ENCODE measurements at regions not wholly inside any gene's neighbourhood (a gene's known extent, or its start where the extent isn't known, plus 50 kb on each side); places are given as distances from the start of the nearest gene placed in this dataset.

DNA sequence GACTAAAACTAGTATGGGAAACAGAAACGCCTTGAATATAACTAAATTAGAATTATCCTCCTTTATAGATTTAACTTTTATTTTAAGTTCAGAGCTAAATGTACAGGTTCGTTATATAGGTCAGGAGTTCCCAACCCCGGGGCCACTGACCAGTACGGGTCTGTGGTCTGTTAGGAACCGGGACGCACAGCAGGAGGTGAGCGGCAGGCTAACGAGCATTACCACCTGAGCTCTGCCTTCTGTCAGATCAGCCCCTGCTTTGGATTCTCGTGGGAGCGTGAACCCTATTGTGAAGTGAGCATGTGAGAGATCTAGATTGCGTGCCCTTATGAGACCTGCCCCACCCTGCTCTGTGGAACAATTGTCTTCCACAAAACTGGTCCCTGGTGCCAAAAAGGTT is 51.0 kb downstream of the FAT4 start:
- DNase-seq = no peak

DNA sequence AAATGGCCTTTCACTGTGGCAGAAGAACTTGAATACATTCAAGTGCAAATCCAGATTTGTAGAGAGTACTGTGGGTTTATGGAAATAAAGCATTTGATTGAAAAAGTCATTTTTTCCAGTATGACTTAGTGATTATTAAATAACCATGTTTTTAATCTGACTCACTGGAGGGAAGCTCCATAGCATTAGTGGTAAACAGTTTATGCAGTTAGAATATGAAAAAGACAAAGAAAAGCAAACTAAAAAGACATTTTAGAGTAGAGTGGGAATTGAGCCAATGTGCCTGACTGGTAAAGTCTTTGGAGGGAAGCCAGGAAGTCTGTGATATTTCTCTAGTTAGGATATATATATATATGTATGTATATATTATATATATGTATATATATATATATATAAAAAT is 53.4 kb downstream of the FAT4 start:
- DNase-seq = no peak

DNA sequence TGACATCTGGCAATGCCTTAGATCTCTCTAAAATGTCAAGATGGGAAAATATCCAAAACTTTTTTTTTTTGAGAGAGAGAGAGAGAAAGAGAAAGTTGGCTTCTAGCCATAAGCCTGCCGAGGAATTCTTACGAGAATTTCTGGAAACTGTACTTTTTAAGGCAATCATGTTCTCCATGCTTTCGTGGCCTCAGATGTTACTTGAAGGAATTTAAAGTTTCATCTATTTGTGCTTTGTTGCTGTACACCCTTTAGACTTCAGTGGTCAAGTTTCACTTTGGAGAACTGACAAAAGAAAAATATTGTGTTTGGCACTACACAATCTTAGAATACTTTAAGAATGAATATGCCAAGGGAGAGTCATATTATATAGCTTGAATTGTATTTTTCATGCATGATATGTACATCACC is 53.9 kb downstream of the FAT4 start:
- DNase-seq = no peak

DNA sequence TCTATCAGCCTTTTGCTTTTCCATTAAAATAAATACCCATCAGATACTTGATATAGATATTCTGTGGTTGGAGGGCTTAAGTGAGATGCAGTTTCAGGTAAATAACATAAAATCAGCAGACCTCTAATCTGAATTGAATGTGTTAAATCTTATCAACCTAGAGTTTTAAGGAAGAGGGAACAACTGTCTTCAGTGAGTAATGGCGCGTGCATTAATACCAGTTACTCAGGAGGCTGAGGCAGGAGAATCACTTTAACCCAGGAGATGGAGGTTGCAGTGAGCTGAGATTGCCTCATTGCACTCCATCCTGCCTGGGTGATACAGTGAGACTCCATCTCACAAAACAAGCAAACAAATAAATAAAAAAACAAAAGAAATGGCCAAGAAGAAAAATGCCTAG is 54.3 kb downstream of the FAT4 start:
- DNase-seq = no peak

DNA sequence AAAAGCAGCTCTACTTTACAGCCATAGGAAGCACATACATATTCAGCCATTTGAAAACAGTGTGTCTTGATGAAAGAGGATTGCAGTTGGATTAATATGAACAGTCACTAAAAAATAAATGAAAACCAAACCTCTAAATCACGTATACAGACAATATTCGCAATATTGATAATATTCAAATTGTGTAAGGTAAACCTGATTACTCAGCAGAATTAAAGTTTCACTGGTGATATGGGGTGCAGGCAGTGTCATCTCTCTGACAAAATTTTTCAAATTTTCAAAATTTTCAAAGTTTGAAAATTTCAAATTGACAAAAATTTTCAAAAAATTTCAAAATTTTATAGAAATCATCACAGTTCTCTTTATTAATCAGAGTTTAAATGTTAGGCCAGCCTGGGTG is 55.7 kb downstream of the FAT4 start:
- DNase-seq = no peak

DNA sequence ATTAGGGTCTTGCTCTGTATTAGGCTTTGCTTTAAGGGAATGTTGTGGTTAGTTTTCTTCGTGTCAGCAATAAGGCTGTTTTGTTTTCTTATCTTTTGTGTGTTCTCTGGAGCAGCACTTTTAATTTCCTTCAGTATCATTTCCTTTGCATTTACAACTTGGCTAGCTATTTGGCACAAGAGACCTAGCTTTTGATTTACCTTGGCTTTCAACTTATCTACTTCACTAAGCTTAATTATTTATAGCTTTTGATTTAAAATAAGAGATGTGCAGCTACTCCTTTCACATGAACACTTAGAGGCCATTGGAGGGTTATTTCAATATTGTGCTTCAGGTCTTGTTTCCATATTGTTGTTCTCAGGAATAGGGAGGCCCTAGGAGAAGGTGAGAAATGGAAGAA is 68.2 kb downstream of the FAT4 start:
- DNase-seq = no peak

DNA sequence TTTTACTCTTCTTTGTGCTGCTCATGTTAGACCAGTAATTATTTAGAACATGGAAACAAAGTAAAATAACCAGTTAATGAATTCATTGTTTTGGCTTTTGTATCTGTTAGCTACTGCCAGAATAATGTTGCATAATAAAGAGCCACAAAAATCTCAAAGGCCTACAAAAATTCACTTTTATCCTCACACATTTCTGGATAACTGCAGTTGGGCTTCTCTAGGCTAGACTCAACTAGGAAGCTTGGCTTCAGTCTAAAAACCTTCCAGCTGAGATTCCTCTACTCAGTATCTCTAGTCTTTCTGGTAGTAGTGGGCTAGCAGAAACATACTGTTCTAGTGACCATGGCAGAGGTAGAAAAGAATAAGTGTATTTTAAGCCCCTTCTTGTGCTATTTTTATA is 73.0 kb downstream of the FAT4 start:
- DNase-seq = no peak

DNA sequence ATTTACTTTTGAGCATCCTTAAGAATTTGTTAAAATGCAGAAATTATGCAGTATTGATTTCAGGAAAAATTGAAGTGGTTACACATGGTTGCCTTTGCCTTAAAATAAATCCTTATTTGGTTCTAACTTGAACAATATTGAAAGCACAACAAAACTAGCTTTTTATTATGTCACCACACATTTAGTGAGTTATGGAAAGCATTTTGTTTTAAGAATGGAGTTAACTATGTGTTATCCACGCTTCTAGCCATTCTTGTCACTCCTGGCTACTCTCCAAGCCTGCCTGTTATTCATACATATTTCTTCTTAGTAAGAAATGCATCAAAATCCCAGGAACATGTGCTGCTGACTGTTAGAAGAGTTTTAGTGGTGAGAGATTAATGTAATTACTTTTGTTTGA is 73.9 kb downstream of the FAT4 start:
- no peak for DNase-seq

DNA sequence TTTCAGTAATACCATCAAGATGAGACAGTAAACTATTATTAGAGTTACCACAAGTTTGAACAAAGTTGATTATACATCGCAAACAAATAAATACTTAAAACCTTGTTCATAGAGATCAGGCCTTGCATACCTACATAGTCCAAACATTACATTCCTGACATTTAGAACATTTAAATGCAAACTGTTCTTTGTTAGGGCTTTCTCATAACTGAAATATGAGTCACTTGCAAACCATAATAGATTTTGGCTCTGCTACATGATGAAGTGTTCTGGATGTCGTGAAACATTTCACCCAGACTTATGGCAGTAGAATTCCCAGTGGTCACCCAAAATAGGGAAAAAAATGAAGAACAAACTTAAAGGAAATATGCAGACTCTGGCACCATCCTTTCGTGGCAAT is 75.0 kb downstream of the FAT4 start:
- DNase-seq = no peak

DNA sequence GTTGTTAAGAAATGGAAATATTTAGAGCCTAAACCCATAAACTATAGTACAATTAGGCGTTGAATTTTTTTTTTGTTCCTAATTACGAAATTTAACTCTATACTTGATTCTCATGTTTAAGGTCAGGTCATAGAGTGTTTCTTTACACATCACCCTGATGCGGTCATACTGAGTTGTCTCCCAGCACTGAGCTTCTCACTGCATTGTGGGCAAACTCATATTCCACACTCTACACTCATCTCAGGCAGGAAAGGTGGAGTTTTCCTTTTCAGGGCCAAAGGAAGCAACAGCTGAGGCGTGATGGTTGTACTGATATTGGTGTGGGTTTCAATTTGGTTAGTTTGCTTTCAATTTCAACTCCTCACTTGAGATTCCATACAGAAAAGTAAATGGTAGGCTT is 75.4 kb downstream of the FAT4 start:
- DNase-seq = no peak

DNA sequence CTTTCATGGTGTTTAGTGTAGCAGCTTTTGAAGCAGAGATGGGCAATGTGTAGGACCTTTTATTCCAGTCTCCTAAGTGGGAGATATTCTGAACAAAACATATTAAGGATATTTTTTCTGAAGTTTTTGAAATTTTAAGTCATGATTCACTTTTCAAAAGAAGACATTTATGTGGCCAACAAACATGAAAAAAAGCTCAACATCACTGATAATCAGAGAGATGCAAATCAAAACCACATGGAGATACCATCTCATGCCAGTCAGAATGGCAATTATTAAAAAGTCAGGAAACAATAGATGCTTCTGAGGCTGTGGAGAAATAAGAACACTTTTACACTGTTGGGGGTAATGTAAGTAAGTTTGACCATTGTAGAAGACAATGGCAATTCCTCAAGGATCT is 76.0 kb downstream of the FAT4 start:
- no peak for DNase-seq

DNA sequence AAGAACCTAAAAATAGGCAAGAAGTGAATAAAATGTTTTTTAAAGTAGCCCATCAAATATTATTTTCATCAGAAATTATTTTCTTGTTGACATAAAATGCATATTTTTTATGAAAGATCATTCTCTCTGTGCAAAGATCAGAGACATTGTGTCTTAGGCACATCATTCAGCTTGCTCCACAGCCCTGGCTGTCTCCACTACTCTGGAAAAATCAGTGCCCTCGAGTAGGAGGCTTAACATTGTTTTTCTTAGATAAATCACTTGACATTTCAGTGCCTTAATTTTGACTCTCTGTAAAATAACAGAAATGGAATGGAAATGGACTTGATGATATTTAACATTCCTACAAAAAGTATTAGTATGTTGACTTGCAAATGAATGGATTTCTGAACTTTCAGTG is 77.9 kb downstream of the FAT4 start:
- DNase-seq = no peak

DNA sequence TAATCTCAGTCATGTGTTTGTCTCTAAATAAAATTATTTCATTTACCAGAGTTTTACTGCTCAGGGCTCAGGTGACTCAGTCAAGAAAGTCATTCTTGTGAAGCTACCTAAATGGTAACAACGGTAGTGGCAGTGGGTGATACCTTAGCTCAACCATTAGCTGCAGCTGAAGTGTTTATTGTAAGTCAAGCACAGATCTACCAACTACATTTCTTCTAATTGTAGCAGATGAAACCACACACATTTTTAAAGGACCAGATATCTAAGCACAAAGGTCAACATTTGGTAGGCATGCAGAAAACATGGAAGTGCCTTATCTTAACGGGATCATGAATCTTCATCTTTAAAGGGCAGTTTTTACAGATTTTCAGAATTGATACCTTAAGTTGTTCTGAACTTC is 79.1 kb downstream of the FAT4 start:
- no peak for DNase-seq

DNA sequence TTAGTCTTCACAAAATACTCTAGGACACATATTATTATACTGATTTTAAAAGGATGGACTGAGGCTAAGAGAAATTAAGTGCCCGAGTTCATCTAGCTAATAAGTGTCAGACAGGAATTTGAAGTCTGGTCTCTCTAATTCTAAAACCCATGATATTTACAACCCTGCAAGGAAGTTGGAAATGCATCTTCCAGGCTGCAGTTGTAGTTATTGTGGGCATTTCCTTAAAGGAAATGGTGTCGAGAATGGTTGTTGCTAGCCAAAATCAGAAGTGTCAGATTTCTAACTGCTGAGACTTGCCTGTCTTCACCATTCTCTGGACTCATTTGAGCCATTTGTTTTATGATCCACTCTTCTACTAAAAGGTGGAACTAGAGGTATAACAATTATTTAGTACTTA is 82.5 kb downstream of the FAT4 start:
- no peak for DNase-seq

DNA sequence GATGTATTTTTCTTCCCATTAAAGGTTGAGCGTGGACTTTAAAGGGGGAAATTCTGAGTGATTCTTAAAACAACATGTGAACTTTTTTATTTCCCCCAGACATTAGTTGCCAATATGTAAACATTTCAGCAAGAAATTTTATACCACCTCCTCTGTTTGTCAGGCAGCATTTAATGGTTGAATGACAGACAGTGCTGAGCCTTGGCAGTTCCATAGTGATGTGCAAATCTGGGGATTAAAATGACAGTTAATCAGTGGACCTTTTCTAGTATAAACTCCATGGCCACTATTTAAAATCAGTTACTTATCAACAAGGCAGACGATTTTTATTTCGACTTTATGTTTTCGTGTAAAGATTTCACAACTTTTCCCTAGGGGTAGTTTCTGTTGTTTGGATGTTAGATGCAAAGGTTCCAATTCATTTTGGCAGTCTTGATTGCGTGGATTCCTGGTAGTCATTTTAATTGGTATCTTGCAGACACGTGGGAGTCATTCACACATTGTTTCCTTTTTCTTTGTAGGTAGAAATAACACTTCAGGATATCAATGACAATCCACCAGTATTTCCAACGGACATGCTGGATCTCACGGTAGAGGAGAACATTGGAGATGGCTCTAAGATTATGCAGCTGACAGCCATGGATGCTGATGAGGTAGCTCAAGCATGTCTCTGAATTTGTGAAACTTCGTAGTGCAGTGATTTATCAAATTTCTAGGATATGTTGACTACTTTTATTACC is 83.7 kb downstream of the FAT4 start:
- DNase-seq = no peak

DNA sequence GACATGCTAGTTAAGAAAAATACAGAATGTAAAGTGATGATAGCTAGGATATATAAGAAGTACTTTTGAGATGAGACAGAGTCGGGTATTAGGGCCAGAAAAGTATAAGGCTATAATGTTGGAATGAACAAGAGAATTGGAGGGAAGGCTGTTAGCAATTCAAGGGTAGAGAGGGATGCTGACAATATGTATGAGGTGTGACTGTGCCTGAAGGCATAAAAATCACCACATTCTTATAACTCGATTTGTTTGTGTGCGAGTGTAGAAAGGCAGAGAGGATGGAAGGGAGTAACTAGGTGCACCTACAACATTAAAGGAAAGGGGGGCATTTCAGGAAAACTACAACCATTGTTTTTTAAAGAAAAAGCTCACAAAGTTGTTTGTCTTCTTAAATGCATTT is 86.0 kb downstream of the FAT4 start:
- no peak for DNase-seq

DNA sequence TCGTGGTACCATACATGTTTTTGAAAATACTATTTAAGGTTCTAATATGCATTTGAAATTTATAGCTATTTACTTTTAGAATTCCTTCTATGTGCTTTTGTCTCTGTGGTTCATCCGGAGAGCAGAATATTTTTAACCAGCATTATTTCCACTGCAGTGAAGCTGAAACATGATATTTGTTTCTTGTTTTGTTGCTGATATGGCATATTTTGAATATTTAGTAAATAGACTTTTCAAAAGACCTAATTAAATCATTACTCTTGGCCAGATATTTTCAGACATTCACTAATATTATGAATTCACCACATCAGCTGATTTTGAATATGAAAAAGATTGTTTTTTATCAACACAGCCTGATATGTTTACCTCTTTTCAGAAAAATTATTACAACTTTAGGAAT is 87.0 kb downstream of the FAT4 start:
- DNase-seq = no peak

DNA sequence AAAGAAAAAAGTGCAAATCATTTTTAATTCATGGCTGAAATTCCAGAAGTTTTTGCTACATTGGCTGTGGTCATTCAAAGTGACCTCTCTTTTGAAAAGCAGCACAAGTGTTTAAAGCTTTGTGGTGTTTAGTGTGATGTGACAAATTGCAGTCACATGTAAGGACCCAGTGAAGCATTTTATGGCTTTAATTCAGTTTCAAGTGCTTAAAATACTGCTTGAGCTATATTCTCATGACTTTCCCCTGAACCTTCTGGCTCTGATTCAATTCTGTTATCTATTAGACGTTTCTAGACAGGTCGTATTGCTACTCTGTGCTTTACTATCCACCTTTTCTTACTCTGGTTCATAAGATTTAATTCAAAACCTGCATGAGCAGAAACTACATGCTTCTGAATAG is 105.8 kb downstream of the FAT4 start:
- DNase-seq = no peak

DNA sequence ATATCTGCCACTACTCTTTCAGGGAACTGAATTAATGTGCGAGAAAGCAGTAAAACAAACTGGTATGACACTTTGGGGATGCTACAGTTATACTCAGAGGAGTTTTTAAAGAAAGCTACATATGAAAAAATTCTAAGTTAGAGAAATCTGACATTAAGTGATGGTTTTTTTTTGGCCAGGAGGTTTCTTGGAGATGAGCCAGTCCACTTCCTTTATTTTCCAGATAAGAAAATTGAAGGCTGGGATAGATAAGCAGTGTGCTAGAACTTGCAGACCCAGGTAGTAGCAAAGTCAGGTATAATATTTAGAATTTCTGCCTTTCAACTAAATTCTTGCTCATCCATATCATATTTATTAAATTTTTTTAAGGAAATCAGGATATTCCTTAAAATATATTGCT is 106.8 kb downstream of the FAT4 start:
- DNase-seq = no peak

DNA sequence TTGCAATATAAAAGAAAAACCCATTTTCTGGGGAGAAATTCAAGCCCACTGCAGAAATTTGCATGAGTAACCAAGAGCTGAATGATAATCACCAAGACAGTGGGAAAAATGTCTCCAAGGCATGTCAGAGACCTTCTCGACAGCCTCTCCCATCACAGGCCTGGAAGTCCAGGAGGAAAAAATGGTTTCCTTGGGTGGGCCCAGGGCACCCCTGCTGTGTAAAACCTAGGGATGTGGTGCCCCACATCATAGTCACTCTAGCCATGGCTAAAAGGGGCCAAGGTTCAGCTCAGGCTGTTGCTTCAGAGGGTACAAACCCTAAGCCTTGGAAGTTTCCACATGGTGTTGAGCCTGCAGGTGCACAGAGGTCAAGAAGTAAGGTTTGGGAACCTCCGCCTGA is 108.4 kb downstream of the FAT4 start:
- DNase-seq = no peak

DNA sequence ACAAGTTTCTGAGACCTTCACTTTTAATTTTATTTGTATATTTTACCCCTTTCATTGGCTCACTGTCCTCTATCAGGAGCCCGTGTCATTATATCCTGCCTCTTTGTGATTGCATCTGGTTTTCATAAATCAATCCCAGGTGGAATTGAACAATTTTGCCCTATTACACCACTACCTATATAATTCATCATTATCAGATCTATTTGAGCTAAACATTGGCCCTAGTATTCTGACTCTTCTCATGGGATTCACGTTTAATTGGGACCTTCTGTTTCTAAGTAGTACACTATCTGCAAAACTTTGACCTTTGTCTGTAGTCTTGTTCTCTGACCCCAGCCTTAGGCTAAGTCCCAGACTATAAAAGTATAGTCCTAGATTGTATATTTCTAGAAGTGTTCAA is 114.1 kb downstream of the FAT4 start:
- DNase-seq = no peak

DNA sequence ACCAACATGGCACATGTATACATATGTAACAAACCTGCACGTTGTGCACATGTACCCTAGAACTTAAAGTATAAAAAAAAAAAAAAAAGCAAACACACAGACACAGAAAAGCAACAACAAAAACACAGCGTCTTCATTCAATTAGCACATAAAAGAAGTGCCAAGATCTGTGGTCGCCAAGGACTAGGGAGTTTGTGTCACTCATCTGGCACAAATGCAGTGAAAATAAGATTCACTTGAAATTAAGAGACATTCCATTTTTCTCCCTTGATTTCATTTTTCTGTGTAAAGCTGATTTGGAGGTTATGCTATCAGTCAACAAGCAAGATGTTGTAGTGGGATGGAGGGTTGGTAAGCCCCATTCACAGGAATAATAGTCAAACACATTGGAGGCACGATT is 115.3 kb downstream of the FAT4 start:
- DNase-seq = no peak

DNA sequence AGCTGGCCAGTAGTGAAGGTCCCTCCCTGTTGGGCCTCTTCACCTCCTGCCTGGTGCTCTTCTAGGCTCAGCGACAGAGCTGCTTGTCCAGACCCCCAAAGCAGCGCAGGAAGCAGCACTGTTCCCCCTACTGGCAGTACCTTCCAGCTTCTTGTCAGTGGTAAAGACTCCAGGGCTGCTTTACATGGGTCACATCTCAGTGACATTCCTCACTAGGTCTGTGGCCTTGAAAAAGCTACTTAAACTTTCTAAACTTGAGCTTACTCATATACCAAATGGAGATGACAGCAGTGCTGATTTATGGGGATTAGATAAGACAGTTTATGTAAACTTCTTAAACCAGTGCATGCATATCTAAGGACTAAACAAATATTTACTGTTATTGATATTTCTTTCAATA is 117.3 kb downstream of the FAT4 start:
- no peak for DNase-seq

DNA sequence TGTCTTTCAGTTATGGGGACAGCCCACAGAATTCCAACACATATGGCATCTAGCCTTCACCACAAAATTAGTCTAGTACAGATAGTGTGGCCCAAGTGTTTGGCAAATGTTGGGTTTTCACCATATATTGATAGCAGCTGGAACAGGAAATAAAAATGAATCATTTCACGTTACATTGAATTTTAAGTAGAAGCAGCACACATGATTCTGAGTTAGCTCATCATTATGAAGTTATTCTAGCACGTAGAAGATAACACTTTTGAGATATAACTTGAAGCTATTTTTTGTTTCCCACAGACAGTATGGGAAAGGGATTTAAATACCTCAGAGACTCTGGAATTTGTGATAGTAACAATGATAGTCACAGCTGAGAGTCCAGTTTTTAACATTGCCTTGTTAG is 118.7 kb downstream of the FAT4 start:
- no peak for DNase-seq

DNA sequence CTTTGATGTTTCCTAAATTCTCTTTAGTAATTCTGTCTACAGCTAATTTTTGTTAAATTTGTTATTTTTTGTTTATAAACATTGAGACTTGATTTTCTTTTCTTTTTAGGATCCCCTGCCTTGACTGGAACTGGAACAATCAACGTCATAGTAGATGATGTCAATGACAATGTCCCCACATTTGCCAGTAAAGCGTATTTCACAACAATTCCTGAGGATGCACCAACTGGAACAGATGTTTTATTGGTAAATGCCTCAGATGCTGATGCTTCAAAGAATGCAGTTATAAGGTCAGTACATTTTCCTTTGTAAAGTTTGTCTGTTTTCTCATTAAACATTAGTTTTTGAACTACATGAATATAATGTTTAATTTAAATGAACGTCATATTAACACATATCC is 119.4 kb downstream of the FAT4 start:
- no peak for DNase-seq

DNA sequence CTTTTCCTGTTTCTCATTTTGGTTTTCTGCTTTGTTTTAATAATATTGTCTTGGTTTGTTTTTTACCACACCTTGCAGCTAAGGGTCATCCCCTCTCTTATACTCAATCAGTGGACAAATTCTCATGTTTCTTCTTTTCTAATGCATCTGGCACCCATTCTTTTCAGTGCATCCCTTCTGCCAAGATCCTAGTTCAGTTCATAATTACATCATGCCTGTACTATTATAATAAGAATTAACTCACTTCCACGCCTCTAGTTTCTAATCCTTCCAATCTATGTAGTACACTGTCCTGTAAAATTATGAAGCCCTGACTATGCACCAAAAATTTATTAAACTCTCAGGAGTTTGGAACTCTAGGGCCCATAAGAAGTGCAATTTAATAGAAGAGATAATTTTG is 126.1 kb downstream of the FAT4 start:
- no peak for DNase-seq
